B cell (primary cell): ENCODE measurements at regions not wholly inside any gene's neighbourhood (a gene's known extent, or its start where the extent isn't known, plus 50 kb on each side); places are given as distances from the start of the nearest gene placed in this dataset.

Source experiments
- ATAC-seq: fragments of 200-7000 bp; cut with Tn5 transposase; one replicate; pipeline ENCODE4 v1.10.0; 2021; ENCODE audit warnings: low read depth, mild to moderate bottlenecking, moderate number of reproducible peaks, moderate library complexity
- CTCF ChIA-PET: fragments of 350-600 bp; sonication (Branson Sonifier 250); formaldehyde crosslinking; loops from one replicate; lab custom pipeline; 2021; ENCODE audit warnings: antibody characterized with exemption, inconsistent platforms; lab: Charles Lee
- POLR2A ChIA-PET: fragments of 350-600 bp; sonication (Branson Sonifier 250); formaldehyde crosslinking; loops from one replicate; lab custom pipeline; 2021; ENCODE audit warnings: antibody characterized with exemption; lab: Charles Lee
- DNase-seq: peaks from one replicate; pipeline ENCODE4 v3.0.0; 2013
- H2AFZ ChIP-seq: 2 replicates; pipeline ENCODE4 v1.6.1; 2012; ENCODE audit warnings: mild to moderate bottlenecking, low read depth, low read length; ENCODE audit not compliant: insufficient read depth, poor library complexity, severe bottlenecking
- H3K27ac ChIP-seq, 2 donors: 1 replicate in 1 of 2; 2 replicates in 1 of 2; pipeline ENCODE4 v1.5.1; 2012 to 2013; ENCODE audit warnings: low read length in 2 of 2, mild to moderate bottlenecking in 2 of 2, moderate library complexity in 1 of 2
- H3K27me3 ChIP-seq, 4 experiments: fragments of 200-600 bp in 1 of 4; sonication (generic) in 1 of 4; replicated peaks in 1 of 4; 1 replicate in 2 of 4; 2 replicates in 2 of 4; pipeline versions ENCODE4 v1.6.1 to v1.7.0; 2013 to 2016; ENCODE audit warnings: low read length in 3 of 4, mild to moderate bottlenecking in 2 of 4, mixed read lengths in 1 of 4, moderate library complexity in 1 of 4; ENCODE audit not compliant: insufficient read depth in 4 of 4, control insufficient read depth in 3 of 4; ENCODE audit errors: control extremely low read depth in 1 of 4
- H3K36me3 ChIP-seq, 2 experiments: replicated peaks in 1 of 2; 1 replicate in 1 of 2; 2 replicates in 1 of 2; pipeline versions ENCODE4 v1.6.1 to v1.7.1; 2013; ENCODE audit warnings: low read length in 1 of 2; ENCODE audit not compliant: insufficient read depth in 2 of 2, control insufficient read depth in 1 of 2; ENCODE audit errors: control extremely low read depth in 1 of 2, extremely low read depth in 1 of 2
- H3K4me1 ChIP-seq, 2 donors: fragments of 200-600 bp in 1 of 2; sonication (generic) in 1 of 2; 1 replicate in 1 of 2; 2 replicates in 1 of 2; pipeline versions ENCODE4 v1.5.1 to v1.6.1; 2013 to 2017; ENCODE audit warnings: low read length in 2 of 2; ENCODE audit not compliant: control insufficient read depth in 2 of 2, insufficient read depth in 2 of 2
- H3K4me2 ChIP-seq: replicated peaks from 2 replicates; pipeline ENCODE3; 2012; ENCODE audit warnings: mild to moderate bottlenecking, low read depth, low read length; ENCODE audit not compliant: poor library complexity, severe bottlenecking
- H3K4me3 ChIP-seq, 5 experiments: fragments of 200-600 bp in 1 of 5; sonication (generic) in 1 of 5; 1 replicate in 3 of 5; 2 replicates in 2 of 5; pipeline versions ENCODE4 v1.5.1 to v1.7.0; 2011 to 2016; ENCODE audit warnings: low read length in 4 of 5, mild to moderate bottlenecking in 4 of 5, low read depth in 2 of 5, control low read depth in 1 of 5, moderate library complexity in 1 of 5; ENCODE audit not compliant: insufficient read depth in 1 of 5; ENCODE audit errors: control extremely low read depth in 1 of 5, extremely low read depth in 1 of 5
- H3K79me2 ChIP-seq: fragments of 200-600 bp; sonication (generic); one replicate; pipeline ENCODE4 v1.6.0; 2016; ENCODE audit warnings: low read length; ENCODE audit not compliant: control insufficient read depth, insufficient read depth
- H3K9ac ChIP-seq: fragments of 200-600 bp; sonication (generic); 2 replicates; pipeline ENCODE4 v1.6.1; 2017; ENCODE audit warnings: mild to moderate bottlenecking, low read length, moderate library complexity
- H3K9me3 ChIP-seq, 3 donors: one replicate each; pipeline versions ENCODE4 v1.6.1 to v1.7.1; 2013; ENCODE audit warnings: low read length in 2 of 3; ENCODE audit not compliant: control insufficient read depth in 2 of 3, insufficient read depth in 1 of 3; ENCODE audit errors: control extremely low read depth in 1 of 3
- H4K20me1 ChIP-seq: 2 replicates; pipeline ENCODE4 v1.6.0; 2012; ENCODE audit warnings: mild to moderate bottlenecking, low read length; ENCODE audit not compliant: insufficient read depth, control insufficient read depth, poor library complexity, severe bottlenecking
- H3K27ac Mint-ChIP-seq: one replicate; pipeline ENCODE4 v1.8.0; 2021; ENCODE audit warnings: mixed read lengths
- H3K27me3 Mint-ChIP-seq: one replicate; pipeline ENCODE4 v1.8.0; 2021; ENCODE audit warnings: mixed read lengths
- H3K4me1 Mint-ChIP-seq: one replicate; pipeline ENCODE4 v1.8.0; 2021; ENCODE audit warnings: mixed read lengths
- H3K4me3 Mint-ChIP-seq: one replicate; pipeline ENCODE4 v1.8.0; 2021; ENCODE audit warnings: mixed read lengths
- H3K9me3 Mint-ChIP-seq: one replicate; pipeline ENCODE4 v1.8.0; 2022; ENCODE audit warnings: mixed read lengths; ENCODE audit not compliant: insufficient read depth
- CTCF ChIP-seq: fragments of 200-600 bp; IDR thresholded peaks from one replicate; pipeline ENCODE4 v1.8.0; 2022; ENCODE audit warnings: antibody characterized with exemption, mild to moderate bottlenecking
- EZH2 ChIP-seq: IDR thresholded peaks from 2 replicates; pipeline ENCODE4 v1.6.1; 2012; ENCODE audit warnings: borderline replicate concordance, low read depth, mild to moderate bottlenecking, moderate library complexity, low read length; ENCODE audit not compliant: insufficient read depth, poor library complexity, severe bottlenecking
- WGBS: methylation state at CpG from one replicate; pipeline ENCODE4 v1.1.5; 2013; ENCODE audit warnings: missing lambda C conversion rate; ENCODE audit not compliant: insufficient coverage; 5-methylcytosine and 5-hydroxymethylcytosine counted together
- intact Hi-C: fragments of 100-400 bp; cut with micrococcal nuclease; formaldehyde crosslinking; loops from one replicate; pipeline ENCODE4 v1.10.0; 2022

GRCh38 chr17:12398441-12399051, 267.1 kb upstream of the MYOCD start:
- Histone ChIP-seq H3K27me3 (no peaks in the 10 kb centered on the region), H3K4me3 (no peak overlapping the region), H3K4me1 (no peaks in the 10 kb centered on the region), H2AFZ (no peak overlapping the region), H4K20me1 (no peaks in the 10 kb centered on the region), H3K4me2 (no peak overlapping the region), H3K9ac (no peak overlapping the region), H3K9me3 (peaks cover 0 to 3% (median 0%) of the 10 kb centered on the region in 3 donors), H3K36me3 (no peaks in the 10 kb centered on the region), H3K79me2 (no peaks in the 10 kb centered on the region), H3K27ac (no peak overlapping the region)
- Mint-ChIP-seq H3K9me3 (peaks cover 5% of the 10 kb centered on the region), H3K4me1 (no peaks in the 10 kb centered on the region), H3K27ac (no peak overlapping the region), H3K4me3 (no peak overlapping the region), H3K27me3 (no peaks in the 10 kb centered on the region)
- intact Hi-C loops = no loop called here
- ATAC-seq (no peak), DNase-seq (no peak)
- no peak for TF ChIP-seq EZH2
- TF ChIP-seq CTCF = no peak
- 72% methylated on average over 5 of the region's 8 CpGs for WGBS
- ChIA-PET CTCF (no interaction called here), POLR2A (no interaction called here)

- no CpG with 5 or more reads among the region's 5 CpGs for WGBS
- Mint-ChIP-seq H3K4me3 (no peak overlapping the region), H3K4me1 (no peaks in the 10 kb centered on the region), H3K27ac (no peak overlapping the region), H3K9me3 (peaks cover 3% of the 10 kb centered on the region), H3K27me3 (no peaks in the 10 kb centered on the region)
- DNase-seq (no peak), ATAC-seq (no peak)
- Histone ChIP-seq H3K79me2 (no peaks in the 10 kb centered on the region), H4K20me1 (no peaks in the 10 kb centered on the region), H3K27ac (no peak overlapping the region), H3K4me2 (no peak overlapping the region), H3K36me3 (no peaks in the 10 kb centered on the region), H3K27me3 (no peaks in the 10 kb centered on the region), H3K9me3 (no peaks in the 10 kb centered on the region), H3K9ac (no peak overlapping the region), H3K4me1 (no peaks in the 10 kb centered on the region), H3K4me3 (no peak overlapping the region), H2AFZ (no peak overlapping the region)
- TF ChIP-seq CTCF = no peak
- no peak for TF ChIP-seq EZH2
- ChIA-PET CTCF (interaction anchor here (1.6 kb wide), 1 partner anchor 599 kb away, joined by 3 read pairs; no protein-coding TSS in a partner anchor), POLR2A (no interaction called here)
- intact Hi-C loops = no loop called here
Measured at GRCh38 chr17:12402963-12403622, 262.6 kb upstream of the MYOCD start.
